GM19035 (cell line): ENCODE measurements at regions not wholly inside any gene's neighbourhood (a gene's known extent, or its start where the extent isn't known, plus 50 kb on each side); places are given as distances from the start of the nearest gene placed in this dataset.

Experiments used
- ATAC-seq: cut with Tn5 transposase; IDR thresholded peaks from one replicate; pipeline ENCODE4 v1.9.1; 2021; ENCODE audit not compliant: unreplicated experiment

DNA sequence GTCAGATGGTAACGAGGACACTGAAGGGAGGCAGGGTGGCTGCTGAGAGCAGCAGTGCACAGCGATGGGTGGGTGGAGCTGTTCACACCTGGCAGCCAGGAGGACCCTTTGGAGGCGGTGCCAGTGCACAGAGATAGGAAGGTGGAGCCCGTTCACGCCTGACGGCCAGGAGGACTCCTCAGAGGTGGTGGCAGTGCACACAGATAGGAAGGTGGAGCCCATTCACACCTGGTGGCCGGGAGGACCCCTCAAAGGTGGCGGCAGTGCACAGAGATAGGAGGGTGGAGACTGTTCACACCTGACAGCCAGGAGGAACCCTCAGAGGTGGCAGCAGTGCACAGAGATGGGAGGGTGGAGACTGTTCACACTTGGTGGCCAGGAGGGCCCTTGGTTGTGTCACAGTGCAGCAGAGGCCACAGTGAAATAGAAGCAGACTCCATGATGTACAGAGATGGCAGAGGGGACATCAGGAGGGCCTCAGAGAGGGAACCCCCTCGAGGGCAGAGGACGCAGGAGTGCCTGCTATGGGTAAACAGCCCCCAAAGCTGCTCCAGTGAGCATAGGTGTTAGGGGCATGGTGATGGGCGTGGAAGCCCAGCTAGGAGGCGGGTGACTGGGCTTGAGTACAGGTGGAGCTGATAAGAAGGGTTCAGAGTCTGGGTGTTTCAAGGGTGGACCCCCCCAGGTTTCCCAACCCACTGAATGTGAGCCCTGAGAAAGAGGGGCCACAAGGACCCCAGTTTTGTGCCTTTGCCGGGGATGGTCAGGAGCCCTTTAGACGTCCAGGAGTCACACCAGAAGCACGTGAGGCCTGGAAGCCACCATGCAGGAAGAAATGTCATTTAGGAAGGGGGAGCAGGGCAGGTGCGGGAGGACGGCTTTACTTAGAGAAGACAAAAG, 566.7 kb downstream of the BRD1 start:
- no peak for ATAC-seq

DNA sequence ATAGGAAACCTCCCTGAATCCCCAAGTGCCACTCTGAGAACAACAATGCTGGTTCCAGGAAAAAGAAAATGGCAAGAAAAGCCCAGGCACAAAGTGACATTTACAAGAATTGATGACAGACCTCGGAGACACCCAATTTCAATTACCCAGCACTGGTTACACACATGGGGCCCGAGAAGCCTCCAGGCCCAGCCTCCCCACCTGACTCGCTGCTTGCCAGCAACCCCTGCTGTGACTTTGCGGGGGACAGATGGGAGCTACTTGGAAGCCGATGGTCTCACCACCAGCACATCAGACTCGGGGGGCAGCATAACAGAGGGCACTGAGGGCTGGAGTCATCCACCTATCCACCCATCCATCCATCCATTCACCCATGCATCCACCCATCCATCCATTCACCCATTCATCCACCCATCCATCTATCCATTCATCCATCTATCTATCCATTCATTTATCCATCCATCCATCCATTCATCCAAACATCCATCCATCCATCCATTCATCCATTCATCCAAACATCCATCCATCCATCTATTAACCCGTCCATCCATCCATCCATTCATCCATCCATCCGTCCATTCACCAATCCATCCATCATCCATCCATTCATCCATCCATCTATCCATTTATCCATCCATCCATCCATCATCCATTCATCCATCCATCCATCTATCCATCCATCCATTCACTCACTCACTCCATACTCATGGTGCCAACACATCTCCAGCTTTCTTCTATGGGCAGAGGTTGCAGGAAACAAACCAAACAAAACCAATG, 567.6 kb downstream of the BRD1 start:
- ATAC-seq, result no peak

DNA sequence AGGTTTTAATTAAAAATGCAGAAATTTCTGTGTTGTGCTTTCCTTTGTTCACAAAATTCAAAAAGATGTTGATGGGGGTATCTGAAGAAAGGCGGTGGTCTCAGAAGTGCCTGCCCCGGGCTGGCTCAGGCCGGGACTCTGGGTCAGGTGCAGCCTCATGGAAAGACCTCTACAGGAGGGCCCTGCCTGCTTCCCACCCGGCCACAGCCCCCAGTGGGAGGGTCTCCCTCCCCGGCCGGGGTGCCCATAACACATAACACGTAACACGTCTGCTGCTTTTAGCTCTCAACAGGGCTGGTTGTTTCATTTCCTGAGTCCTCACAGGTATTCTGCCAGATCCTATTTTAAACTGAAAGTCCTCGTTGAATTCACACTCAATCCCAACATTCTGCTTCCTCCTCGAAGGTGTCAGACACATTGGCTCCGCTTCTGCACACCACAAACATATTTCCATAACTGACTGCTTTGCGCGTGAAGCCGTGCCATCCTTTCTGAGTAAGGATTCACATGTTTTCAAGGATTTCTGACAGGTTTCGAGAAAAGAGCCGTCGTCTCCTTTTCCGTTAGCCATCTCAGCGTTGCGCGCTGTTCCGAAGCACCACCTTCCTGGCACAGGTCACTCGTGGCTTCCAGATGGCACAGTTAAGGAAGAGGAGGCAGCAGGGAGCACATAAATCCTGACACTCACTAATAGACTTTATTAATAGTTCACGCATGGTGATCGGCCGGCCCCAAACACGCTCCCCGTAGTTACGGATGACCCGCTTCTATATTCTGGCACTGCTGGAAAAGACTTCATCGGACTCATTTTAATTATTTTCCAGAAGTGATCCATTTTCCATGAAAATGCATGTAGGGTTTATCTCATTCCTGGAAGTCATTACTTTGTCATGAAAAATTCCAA, 569.3 kb downstream of the BRD1 start:
- ATAC-seq, result no peak

DNA sequence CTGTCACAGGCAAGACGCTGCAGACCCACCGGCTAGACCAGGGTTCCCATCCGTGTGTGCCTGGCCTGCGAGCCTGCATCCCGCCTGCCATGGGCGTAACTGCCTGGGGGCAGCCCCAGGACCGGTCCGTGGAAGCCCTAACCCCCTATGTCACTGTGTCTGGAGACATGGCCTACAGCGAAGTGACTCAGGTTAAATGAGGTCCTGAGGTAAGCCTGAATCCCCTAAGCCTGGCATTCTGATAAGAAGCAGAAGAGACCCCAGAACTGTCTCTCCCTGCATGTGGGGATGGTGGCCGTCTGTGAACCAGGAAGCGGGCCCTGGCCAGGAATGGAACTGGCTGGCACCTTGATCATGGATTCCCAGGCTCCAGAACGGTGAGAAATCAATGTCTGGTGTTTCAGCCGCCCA, 570.1 kb downstream of the BRD1 start:
- ATAC-seq, result no peak

DNA sequence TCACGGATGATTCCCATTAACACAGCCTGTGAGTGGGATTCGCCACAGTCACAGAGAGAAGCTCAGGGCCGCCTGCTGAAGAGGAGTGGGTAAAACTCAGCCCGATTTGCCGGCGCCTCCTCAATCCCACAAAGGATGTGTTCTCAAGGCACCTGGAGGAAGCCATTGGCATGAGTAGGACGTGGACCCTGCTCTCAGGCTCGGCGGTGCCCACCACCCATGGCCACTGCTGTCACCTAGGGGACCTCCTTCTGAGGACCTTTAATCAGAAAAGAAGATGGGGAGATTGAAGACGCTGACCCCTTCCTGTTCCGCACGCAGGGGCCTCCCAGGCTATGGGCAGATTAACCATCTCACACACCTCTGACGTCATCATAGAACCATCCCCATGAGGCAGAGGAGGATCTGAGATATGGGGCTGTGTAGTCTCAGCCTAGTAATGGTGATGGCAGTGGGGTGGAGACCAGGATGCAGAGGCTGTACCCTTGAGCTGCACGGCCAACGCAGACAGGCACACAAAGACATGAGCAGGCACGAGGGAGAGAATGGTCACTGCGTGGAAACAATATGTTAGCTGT, 571.8 kb downstream of the BRD1 start:
- no peak for ATAC-seq

DNA sequence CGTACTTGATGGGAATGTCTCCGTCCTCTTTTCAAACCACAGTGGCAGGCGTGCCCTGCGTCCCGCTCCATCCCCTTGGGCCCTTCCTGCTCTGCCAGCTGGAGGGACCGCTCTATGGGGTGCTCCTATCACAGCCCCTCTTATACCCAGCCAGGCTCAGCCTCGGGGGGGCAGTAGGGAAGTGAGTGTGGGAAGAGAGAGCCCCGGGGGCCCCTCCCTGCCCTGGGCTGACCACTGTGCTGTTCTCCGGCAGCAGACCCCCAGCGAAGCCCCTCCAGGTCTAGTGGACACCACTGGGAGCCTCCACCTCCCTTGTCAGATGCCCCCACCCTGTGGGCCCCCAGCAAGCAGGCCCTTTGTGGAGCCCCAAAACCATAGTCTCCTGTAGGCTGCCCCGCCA, 572.5 kb downstream of the BRD1 start:
- no peak for ATAC-seq

DNA sequence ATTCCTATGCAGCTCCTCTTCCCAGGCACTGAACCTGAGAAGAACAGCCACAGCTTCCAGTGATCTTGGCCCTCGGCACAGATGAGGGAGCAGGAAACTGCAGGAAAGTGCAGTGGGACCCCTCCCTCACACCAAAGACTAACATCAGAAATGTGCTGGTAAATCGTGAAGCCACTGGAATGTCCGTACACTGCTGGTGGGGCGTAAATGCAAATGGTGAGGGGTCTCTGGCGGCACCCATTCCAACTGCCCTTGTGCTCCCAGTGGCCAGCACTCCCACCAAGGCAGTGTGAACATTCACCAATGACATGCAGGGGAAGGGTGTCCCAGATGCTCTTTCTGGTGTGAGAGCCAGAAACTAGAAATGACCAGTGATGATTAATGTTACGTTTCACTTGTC, 574.0 kb downstream of the BRD1 start:
- no peak for ATAC-seq

DNA sequence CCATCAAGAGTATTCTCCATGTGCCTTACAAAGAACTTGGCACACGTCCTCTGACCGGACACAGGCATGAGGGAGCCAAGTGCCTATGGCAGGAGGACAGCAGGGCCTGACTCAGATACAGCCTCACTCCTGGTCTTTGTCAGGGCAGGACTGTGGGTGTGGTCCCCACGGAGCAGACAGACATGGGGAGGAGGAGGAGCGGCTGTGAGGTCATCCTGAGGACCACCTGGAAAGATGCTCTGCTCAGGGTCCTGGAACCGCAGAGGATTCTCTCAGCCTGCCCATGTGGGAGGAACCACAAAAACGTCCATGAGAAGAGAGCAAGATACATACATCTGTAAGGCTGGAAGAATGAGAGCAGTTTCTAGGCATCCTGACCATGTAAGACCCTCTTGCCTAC, 576.3 kb downstream of the BRD1 start:
- no peak for ATAC-seq

DNA sequence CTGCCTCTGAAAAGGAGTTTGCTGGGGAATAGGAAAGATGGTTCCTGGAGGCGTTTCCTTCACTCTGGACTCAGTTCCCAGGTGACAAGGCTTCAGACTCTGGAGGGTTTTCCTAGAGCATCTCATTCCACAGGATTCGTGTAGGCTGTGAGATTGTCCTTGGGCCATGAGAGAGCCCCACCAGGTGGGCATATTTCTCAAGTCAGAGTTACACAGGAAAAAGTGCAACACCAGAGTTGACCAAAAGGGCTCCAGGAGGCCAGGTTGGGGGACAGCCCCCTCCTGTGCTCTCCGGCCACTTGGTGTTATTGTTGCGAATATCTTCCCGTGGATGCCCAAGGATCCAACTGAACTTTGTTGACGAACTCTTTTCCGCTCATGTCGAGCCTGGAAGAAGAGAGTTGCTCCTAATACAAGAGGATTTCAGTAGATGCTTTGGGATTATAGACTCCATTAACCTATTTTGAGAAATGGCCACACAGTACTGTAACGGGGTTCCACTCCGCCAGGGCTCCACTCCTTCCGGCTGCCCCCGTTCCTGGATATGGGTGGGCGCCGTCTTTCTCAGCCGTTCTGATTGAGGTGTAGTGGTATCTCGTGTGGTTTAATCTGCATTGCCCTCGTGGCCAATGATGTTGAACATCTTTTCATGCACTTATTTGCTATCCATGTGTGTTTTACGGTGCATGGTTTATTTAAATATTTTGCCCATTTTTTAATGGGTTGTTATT, 580.3 kb downstream of the BRD1 start:
- no peak for ATAC-seq

DNA sequence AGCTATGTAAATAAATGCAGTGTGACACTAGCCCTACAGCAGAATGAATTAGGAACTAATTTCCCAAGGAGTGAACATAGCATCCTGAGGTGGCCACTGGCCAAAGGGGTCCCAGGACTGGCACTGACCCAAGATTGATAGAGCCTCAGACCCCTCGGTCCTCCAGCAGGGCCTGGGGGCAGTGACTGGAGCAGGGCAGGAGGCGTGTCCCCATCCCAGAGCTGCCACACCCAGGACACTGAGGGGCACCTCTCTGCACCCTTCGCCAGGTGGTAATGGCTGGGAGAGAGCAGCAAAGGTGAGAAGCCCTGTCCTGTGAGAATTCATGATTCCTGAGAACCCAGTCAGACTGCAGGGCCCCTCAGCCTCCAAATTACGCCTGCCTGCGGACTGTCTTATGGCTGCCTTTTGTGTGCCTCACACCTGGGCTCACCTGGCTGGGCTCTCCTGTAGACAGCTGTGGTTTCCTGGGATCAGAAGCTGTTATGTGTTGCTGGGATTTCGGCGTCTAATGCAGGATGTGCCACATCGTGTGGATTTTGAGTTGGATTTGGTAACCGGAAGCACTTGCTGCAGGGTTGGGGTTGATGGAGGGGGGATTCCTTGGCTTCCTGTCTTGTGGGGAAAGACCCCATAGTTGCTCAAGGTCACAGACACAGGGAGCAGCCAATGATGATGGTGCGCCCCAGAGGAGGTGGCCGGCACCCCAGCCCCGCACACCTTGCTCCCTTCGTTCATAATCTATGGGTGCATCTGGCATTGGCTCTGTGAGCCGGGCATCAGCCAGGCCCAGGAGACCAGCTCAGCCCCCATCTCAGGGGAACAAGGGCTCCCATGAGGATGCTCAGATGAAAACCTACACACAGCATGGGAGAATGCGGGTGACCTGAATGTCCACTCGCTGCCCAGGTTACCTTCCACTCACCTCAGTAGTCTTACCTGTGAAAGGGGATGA, 582.9 kb downstream of the BRD1 start:
- no peak for ATAC-seq

DNA sequence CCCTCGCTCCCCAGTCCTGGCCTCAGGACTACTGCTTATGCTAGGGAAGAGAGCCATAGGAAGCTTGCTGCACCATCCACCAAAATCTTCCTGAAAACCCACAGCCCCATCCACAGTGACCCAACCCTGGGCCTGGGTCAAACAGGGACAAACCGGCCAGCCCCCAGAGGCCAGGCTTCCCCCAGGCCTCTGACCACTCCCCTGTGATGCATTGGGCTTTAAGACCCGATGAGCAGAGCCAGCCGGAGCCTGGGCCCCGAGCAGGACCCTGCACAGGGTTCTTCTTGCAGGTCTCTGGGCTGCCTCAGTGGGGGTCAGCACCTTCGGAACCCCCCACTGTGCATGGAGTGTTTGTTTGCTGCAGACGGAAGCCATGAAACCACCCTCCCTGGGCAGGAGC, 583.7 kb downstream of the BRD1 start:
- no peak for ATAC-seq

DNA sequence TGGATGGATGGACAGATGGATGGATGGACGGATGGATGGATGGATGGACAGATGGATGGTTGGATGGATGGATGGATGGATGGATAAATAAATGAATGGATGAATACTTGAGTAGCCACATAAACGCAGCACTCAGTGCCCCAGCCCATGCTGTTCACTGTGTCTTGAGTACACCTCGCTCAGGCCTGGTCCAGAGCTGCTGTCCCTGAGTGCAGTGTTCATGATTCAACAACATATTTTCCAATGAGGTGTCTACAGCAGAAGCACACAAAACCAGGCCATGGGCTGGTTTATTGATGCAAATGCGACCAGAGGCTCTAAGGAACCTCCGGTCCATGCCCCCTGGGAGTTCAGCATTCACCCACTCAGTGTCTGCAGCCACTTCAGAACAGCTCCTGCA, 584.3 kb downstream of the BRD1 start:
- ATAC-seq, result no peak

DNA sequence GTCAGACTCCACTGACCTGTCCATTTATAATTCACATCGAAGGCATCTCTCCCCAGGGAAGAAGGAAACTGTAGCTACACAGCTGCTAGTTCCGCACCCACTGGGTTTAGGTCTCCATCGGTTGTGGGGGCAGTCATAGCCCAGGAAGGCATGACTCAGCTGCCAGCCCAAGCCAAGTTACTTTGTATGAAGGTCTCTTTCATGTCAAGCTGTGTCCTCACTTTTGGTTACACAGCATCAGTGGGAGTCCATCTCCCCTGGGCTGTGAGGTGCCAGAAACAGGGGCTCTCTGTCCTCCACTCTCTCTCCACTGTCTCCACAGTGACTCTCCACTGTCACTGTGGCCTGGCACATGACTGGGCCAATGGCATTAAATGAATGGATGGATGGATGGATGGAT, 585.2 kb downstream of the BRD1 start:
- no peak for ATAC-seq

DNA sequence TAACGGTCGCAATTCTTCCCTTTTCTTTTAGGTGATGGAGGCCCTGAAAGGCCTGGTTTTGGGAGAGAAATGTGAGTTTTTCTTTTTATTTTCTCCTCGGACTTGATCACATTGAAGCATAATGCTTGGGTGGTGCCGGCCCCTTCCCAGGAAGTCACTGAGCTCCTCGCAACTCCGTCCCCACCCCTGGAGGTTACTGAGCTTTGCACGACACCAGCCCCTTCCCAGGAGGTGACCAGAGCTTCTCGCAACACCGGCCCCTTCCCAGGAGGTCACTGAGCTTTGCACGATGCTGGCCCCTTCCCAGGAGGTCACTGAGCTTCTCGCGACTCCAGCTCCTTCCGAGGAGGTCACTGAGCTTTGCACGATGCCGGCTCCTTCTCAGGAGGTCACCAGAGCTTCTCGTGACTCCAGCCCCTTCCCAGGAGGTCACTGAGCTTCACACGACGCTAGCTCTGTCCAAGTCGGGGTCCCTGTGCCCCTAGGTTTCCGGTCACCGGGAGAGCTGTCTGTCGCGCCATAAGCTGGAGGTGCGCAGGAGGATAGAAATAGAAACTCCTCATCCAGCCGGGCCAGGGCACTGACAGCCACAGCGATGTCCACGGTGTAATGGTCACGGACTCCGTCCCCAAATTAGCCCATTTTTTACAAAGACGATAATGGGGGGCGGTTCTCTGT, 586.4 kb downstream of the BRD1 start:
- ATAC-seq, result no peak

DNA sequence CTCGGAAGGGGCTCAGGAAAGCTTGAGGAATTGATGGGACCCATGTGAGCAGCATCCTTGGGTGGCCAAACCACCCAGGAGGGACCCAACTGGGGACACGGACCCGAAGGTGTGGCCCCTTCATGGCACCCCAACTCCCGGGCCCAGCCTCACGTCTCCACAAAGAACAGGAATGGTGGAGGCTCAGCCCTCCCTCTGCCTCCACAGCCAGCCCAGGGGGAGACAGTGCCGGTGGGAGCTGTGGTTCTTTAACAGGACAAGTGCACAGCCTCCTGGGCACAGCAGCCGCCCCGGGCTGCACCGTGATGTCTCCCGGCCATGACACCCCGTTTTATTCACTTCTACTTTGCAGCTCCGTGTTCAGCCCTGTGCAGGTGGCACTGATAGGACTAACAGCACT, 587.2 kb downstream of the BRD1 start:
- ATAC-seq, result no peak

DNA sequence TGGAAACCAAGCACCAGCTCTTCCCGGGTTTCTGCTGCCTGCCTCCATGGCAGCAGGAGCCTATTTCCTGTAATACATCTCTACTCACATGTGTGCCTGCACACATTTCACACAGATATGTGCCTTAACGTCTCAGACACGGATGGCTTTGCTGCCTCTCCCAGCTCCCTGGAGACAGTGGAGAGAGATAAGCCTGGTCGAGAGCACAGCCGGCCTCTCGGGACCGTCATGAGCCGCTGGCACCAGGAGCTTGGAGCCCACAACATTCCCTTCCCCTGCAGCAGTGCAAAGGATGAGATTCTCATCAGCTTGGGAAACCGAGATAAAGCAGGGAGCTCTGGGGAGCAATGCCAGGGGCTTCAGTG, 587.7 kb downstream of the BRD1 start:
- no peak for ATAC-seq

DNA sequence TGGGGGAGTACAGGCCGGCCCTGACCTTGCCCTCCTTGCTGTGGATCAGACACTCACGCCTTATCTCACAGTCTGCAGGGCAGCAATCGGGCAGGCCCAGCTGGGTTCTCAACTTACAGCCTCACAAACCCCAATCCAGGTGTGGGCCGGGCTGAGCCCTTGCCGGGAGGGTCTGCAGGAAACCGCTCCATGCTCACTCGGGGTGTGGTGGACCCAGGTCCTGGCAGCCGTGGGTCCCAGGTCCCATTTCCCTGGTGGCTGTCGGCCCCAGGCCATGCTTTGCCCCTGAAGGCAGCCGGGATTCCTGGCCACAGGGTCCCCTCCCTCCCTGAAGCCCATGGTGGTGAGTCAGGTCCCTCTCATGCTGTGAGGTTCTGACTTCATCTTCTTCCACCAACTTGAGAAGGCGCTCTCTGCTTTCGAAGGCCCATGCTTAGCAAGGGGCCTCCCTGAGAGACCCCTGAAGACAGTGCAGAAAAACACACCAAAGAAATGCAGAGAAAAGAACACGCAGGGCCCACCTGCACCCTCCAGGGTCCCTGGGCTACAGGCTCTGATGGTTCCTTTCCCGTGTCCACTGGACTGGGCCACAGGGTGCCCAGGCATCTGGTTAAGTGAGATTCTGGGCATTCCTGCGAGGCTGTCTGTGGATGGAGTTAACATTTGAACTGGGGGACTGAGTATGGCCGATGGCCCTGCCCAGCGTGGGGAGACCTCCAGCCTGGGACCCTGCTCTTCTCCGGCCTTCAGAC, 588.2 kb downstream of the BRD1 start:
- no peak for ATAC-seq
